K562 (cell line): ENCODE measurements at regions not wholly inside any gene's neighbourhood (a gene's known extent, or its start where the extent isn't known, plus 50 kb on each side); places are given as distances from the start of the nearest gene placed in this dataset.

ENCODE experiments used
- CBX3 ChIP-seq, 2 experiments: IDR thresholded peaks; 1 replicate in 1 of 2; 2 replicates in 1 of 2; pipeline ENCODE4 v1.6.1; 2012; ENCODE audit warnings: inconsistent platforms in 2 of 2, low read length in 2 of 2, borderline replicate concordance in 1 of 2, control low read depth in 1 of 2
- CTCF ChIP-seq, 3 experiments: IDR thresholded peaks in 2 of 3; conservative IDR thresholded peaks in 1 of 3; 2 replicates each; pipeline ENCODE4 v1.5.1; 2011 to 2012; ENCODE audit warnings: low read length in 3 of 3, mild to moderate bottlenecking in 3 of 3, control low read depth in 2 of 3, improper control_type of control experiment in 1 of 3, inconsistent platforms in 1 of 3, low read depth in 1 of 3, mixed read lengths in 1 of 3, moderate library complexity in 1 of 3; ENCODE audit not compliant: insufficient read depth in 2 of 3
- ETV6 ChIP-seq, 3 experiments: fragments of 150-350 bp in 1 of 3; sonication (generic) in 1 of 3; formaldehyde crosslinking in 1 of 3; IDR thresholded peaks; 2 replicates each; pipeline versions ENCODE4 v1.6.1 to v1.8.0; 2014 to 2022; ENCODE audit warnings: borderline replicate concordance in 2 of 3, low read depth in 2 of 3, antibody characterized with exemption in 1 of 3, low read length in 1 of 3, mild to moderate bottlenecking in 1 of 3, missing genetic modification reagents in 1 of 3
- MIER1 ChIP-seq: fragments of 450-650 bp; IDR thresholded peaks from 2 replicates; pipeline ENCODE4 v1.6.1; 2016; ENCODE audit warnings: antibody characterized with exemption, mild to moderate bottlenecking, low read depth
- MYC ChIP-seq, 2 experiments: fragments of 250-450 bp in 1 of 2; sonication (Bioruptor Pico) in 1 of 2; IDR thresholded peaks; 2 replicates each; pipeline versions ENCODE4 v1.5.1 to v1.6.1; 2012 to 2021; ENCODE audit warnings: low read depth in 2 of 2, borderline replicate concordance in 1 of 2, improper control_type of control experiment in 1 of 2, low read length in 1 of 2, mild to moderate bottlenecking in 1 of 2, moderate library complexity in 1 of 2
- NONO ChIP-seq, 2 experiments: fragments of 200-400 bp in 1 of 2; fragments of 450-650 bp in 1 of 2; formaldehyde crosslinking in 1 of 2; IDR thresholded peaks; 2 replicates each; pipeline ENCODE4 v1.6.1; 2017; ENCODE audit warnings: low read depth in 2 of 2, mild to moderate bottlenecking in 2 of 2, moderate library complexity in 2 of 2, low read length in 1 of 2
- SMARCB1 ChIP-seq: IDR thresholded peaks from 2 replicates; pipeline ENCODE4 v1.6.1; 2011; ENCODE audit warnings: improper control_type of control experiment, low read depth; ENCODE audit not compliant: insufficient read length
- ZNF318 ChIP-seq, 2 experiments: fragments of 450-650 bp; IDR thresholded peaks; 2 replicates each; pipeline ENCODE4 v1.6.1; 2016; ENCODE audit warnings: mild to moderate bottlenecking in 2 of 2, borderline replicate concordance in 1 of 2, low read depth in 1 of 2, moderate library complexity in 1 of 2
- TF ChIP-seq, protein P1 (sequence below): sonication (generic); formaldehyde crosslinking; IDR thresholded peaks from 2 replicates; pipeline ENCODE4 v1.8.1; 2022; ENCODE audit warnings: missing genetic modification reagents
- TF ChIP-seq, protein P2 (sequence below): sonication (generic); formaldehyde crosslinking; IDR thresholded peaks from 2 replicates; pipeline ENCODE4 v1.8.1; 2023; ENCODE audit warnings: mild to moderate bottlenecking, missing genetic modification reagents
- TF ChIP-seq, protein P3 (sequence below), 2 experiments: fragments of 200-800 bp in 1 of 2; sonication (Bioruptor generic) in 1 of 2; sonication (generic) in 1 of 2; formaldehyde crosslinking in 1 of 2; IDR thresholded peaks in 1 of 2; conservative IDR thresholded peaks in 1 of 2; 2 replicates each; pipeline versions ENCODE4 v1.5.0 to v1.6.1; 2016 to 2020; ENCODE audit warnings: missing compliant biosample characterization in 1 of 2, missing genetic modification characterization in 1 of 2, missing genetic modification reagents in 1 of 2

DNA sequence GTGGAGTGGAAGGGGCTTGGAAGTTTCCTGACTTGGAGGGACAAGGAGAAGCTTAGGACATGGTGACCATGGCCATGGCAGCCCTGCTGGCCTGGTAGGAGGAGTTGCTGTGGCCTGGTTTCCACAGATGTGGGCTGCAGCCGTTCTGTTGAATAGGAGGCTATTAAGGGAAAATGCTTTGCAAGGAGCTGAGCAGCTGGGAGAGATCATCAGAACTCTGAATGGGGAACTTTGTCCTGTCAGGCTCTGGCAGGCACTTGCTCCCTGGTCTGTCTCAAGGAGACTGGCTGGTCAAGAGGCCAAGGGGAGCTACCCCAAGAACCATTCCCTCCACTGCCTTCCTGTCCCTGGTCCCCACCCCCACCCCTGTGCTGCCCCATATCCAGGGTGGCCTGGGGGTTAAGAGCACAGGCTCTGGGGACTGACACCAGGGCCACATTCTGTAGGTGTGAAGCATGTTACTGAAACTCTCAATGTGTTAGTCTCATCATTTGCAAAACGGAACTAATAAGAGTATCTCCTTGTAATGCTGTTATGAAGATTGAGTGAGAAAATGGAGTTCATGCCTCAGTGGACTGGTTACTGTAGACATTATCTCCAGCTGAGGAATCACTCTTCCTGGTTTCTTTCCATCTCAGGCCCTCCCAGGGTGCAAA is 84.0 kb upstream of the ARAP3 start:
- TF ChIP-seq MYC (IDR thresholded peaks at IDR 0.05; ENCODE audit: low read depth, low read length) (no peak), MYC (CRISPR knock-in tag; IDR thresholded peaks at IDR 0.05; ENCODE audit: borderline replicate concordance, low read depth) (no peak), ZNF318 (IDR thresholded peaks at IDR 0.05; ENCODE audit: borderline replicate concordance in 1 of 2, low read depth in 1 of 2) (no peak), ETV6 (IDR thresholded peaks at IDR 0.05; ENCODE audit: borderline replicate concordance in 1 of 2, low read depth in 2 of 2, low read length in 1 of 2) (no peak), ETV6 (CRISPR knock-in tag; IDR thresholded peaks at IDR 0.05; ENCODE audit: borderline replicate concordance) (no peak), NONO (IDR thresholded peaks at IDR 0.05; ENCODE audit: low read depth in 2 of 2, low read length in 1 of 2) (no peak), SMARCB1 (no peak), CTCF (IDR thresholded peaks at IDR 0.05 in 2 of 3, conservative IDR thresholded peaks at IDR 0.05 in 1 of 3; ENCODE audit: insufficient read depth in 2 of 3, low read depth in 1 of 3, low read length in 3 of 3) (no peak), MIER1 (no peak), CBX3 (IDR thresholded peaks at IDR 0.05; ENCODE audit: borderline replicate concordance in 1 of 2, low read length in 2 of 2) (no peak)
- TF ChIP-seq, protein P1, sequence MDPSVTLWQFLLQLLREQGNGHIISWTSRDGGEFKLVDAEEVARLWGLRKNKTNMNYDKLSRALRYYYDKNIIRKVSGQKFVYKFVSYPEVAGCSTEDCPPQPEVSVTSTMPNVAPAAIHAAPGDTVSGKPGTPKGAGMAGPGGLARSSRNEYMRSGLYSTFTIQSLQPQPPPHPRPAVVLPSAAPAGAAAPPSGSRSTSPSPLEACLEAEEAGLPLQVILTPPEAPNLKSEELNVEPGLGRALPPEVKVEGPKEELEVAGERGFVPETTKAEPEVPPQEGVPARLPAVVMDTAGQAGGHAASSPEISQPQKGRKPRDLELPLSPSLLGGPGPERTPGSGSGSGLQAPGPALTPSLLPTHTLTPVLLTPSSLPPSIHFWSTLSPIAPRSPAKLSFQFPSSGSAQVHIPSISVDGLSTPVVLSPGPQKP (CRISPR knock-in tag) = no peak
- TF ChIP-seq, protein P2, sequence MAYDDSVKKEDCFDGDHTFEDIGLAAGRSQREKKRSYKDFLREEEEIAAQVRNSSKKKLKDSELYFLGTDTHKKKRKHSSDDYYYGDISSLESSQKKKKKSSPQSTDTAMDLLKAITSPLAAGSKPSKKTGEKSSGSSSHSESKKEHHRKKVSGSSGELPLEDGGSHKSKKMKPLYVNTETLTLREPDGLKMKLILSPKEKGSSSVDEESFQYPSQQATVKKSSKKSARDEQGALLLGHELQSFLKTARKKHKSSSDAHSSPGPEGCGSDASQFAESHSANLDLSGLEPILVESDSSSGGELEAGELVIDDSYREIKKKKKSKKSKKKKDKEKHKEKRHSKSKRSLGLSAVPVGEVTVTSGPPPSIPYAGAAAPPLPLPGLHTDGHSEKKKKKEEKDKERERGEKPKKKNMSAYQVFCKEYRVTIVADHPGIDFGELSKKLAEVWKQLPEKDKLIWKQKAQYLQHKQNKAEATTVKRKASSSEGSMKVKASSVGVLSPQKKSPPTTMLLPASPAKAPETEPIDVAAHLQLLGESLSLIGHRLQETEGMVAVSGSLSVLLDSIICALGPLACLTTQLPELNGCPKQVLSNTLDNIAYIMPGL (CRISPR knock-in tag) = no peak
- TF ChIP-seq, protein P3, sequence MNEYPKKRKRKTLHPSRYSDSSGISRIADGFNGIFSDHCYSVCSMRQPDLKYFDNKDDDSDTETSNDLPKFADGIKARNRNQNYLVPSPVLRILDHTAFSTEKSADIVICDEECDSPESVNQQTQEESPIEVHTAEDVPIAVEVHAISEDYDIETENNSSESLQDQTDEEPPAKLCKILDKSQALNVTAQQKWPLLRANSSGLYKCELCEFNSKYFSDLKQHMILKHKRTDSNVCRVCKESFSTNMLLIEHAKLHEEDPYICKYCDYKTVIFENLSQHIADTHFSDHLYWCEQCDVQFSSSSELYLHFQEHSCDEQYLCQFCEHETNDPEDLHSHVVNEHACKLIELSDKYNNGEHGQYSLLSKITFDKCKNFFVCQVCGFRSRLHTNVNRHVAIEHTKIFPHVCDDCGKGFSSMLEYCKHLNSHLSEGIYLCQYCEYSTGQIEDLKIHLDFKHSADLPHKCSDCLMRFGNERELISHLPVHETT (CRISPR knock-in tag; conservative IDR thresholded peaks at IDR 0.05 in 1 of 2, IDR thresholded peaks at IDR 0.05 in 1 of 2) = no peak
